DMS79 (cell line): ENCODE measurements at regions not wholly inside any gene's neighbourhood (a gene's known extent, or its start where the extent isn't known, plus 50 kb on each side); places are given as distances from the start of the nearest gene placed in this dataset.
"Not testable (repeated sequence)": the region's sequence is repeated elsewhere in the genome, so short reads cannot be mapped to it uniquely, and the experiment has no call there.

Experiments
- DNase-seq: peaks from one replicate; lab custom pipeline; 2025; lab: John Stamatoyannopoulos, UW

- no peak for DNase-seq
Observed at GRCh38 chr13:66154354-66154753, 1075.8 kb downstream of the PCDH9 start.

- DNase-seq, result no peak
Observed at GRCh38 chr13:66152596-66152995, 1077.5 kb downstream of the PCDH9 start.

GRCh38 chr13:66144357-66144756, 1085.8 kb downstream of the PCDH9 start:
- not testable (repeated sequence) for DNase-seq

- no peak for DNase-seq
Observed at GRCh38 chr13:66139701-66140100, 1090.4 kb downstream of the PCDH9 start.

GRCh38 chr13:66139250-66139649, 1090.9 kb downstream of the PCDH9 start:
- DNase-seq, result no peak

- DNase-seq, result no peak
Observed at GRCh38 chr13:66138172-66138811, 1091.8 kb downstream of the PCDH9 start.

- DNase-seq, result no peak
Observed at GRCh38 chr13:66137384-66137783, 1092.8 kb downstream of the PCDH9 start.

- DNase-seq, result no peak
Observed at GRCh38 chr13:66128692-66129269, 1101.4 kb downstream of the PCDH9 start.

- DNase-seq, result no peak
Observed at GRCh38 chr13:66128201-66128600, 1101.9 kb downstream of the PCDH9 start.

- no peak for DNase-seq
Observed at GRCh38 chr13:66117563-66117962, 1112.6 kb downstream of the PCDH9 start.

- no peak for DNase-seq
Observed at GRCh38 chr13:66113882-66114526, 1116.1 kb downstream of the PCDH9 start.

- no peak for DNase-seq
Observed at GRCh38 chr13:66111628-66112027, 1118.5 kb downstream of the PCDH9 start.

GRCh38 chr13:66106246-66106645, 1123.9 kb downstream of the PCDH9 start:
- DNase-seq, result no peak

- DNase-seq, result no peak
Observed at GRCh38 chr13:66102864-66103263, 1127.3 kb downstream of the PCDH9 start.

- no peak for DNase-seq
Observed at GRCh38 chr13:66099825-66100224, 1130.3 kb downstream of the PCDH9 start.

- DNase-seq, result no peak
Observed at GRCh38 chr13:66098931-66099628, 1131.1 kb downstream of the PCDH9 start.

- DNase-seq, result no peak
Observed at GRCh38 chr13:66089711-66090110, 1140.4 kb downstream of the PCDH9 start.

GRCh38 chr13:66087269-66087710, 1142.8 kb downstream of the PCDH9 start:
- no peak for DNase-seq

GRCh38 chr13:66077132-66077689, 1152.9 kb downstream of the PCDH9 start:
- DNase-seq, result no peak

- DNase-seq, result no peak
Observed at GRCh38 chr13:66076417-66076816, 1153.7 kb downstream of the PCDH9 start.

GRCh38 chr13:66074018-66074615, 1156.0 kb downstream of the PCDH9 start:
- no peak for DNase-seq

GRCh38 chr13:66072097-66072496, 1158.0 kb downstream of the PCDH9 start:
- DNase-seq, result not testable (repeated sequence)
